Smooth muscle cell (in vitro differentiated cells): ENCODE measurements at regions not wholly inside any gene's neighbourhood (a gene's known extent, or its start where the extent isn't known, plus 50 kb on each side); places are given as distances from the start of the nearest gene placed in this dataset.
A peak's percentile ranks its signal among the peaks of the same experiment; 100 is the strongest.

Source experiments
- DNase-seq: peaks from one replicate; lab custom pipeline; 2025; ENCODE audit not compliant: unreplicated experiment; lab: John Stamatoyannopoulos, UW
- H2AFZ ChIP-seq: fragments of 200-600 bp; sonication (generic); 2 replicates; pipeline ENCODE4 v1.6.0; 2016; ENCODE audit warnings: antibody characterized with exemption, low read depth, mild to moderate bottlenecking
- H3F3A ChIP-seq: fragments of 200-600 bp; sonication (generic); 2 replicates; pipeline ENCODE4 v1.6.0; 2017; ENCODE audit warnings: antibody characterized with exemption, low read depth
- H3K27ac ChIP-seq: fragments of 200-600 bp; sonication (generic); 2 replicates; pipeline ENCODE4 v1.5.1; 2016; ENCODE audit warnings: low read depth, mild to moderate bottlenecking
- H3K27me3 ChIP-seq: fragments of 200-600 bp; sonication (generic); 2 replicates; pipeline ENCODE4 v1.6.1; 2016; ENCODE audit warnings: low read depth, mild to moderate bottlenecking
- H3K36me3 ChIP-seq: fragments of 200-600 bp; sonication (generic); 2 replicates; pipeline ENCODE4 v1.5.1; 2016; ENCODE audit warnings: low read depth
- H3K4me1 ChIP-seq: fragments of 200-600 bp; sonication (generic); 2 replicates; pipeline ENCODE4 v1.5.1; 2016; ENCODE audit warnings: low read depth
- H3K4me2 ChIP-seq: fragments of 200-600 bp; sonication (generic); 2 replicates; pipeline ENCODE4 v1.6.0; 2016; ENCODE audit warnings: mild to moderate bottlenecking
- H3K4me3 ChIP-seq: fragments of 200-600 bp; sonication (generic); 2 replicates; pipeline ENCODE4 v1.5.1; 2016; ENCODE audit warnings: mild to moderate bottlenecking
- H3K79me2 ChIP-seq: fragments of 200-600 bp; sonication (generic); 2 replicates; pipeline ENCODE4 v1.6.0; 2016; ENCODE audit warnings: low read depth, mild to moderate bottlenecking
- H3K9ac ChIP-seq: fragments of 200-600 bp; sonication (generic); 2 replicates; pipeline ENCODE4 v1.6.0; 2016; ENCODE audit warnings: low read depth
- H3K9me3 ChIP-seq: fragments of 200-600 bp; sonication (generic); replicated peaks from 2 replicates; pipeline ENCODE4 v1.5.1; 2016; ENCODE audit warnings: low read depth
- H4K20me1 ChIP-seq: fragments of 200-600 bp; sonication (generic); 2 replicates; pipeline ENCODE4 v1.6.0; 2016; ENCODE audit warnings: low read depth
- WGBS: methylation state at CpG from one replicate; pipeline ENCODE4 v1.1.7; 2016; ENCODE audit warnings: low lambda C conversion rate; 5-methylcytosine and 5-hydroxymethylcytosine counted together
- TF ChIP-seq, protein P1 (sequence below): fragments of 200-600 bp; sonication (generic); IDR thresholded peaks from 2 replicates; pipeline ENCODE4 v1.5.1; 2017; ENCODE audit warnings: borderline replicate concordance, mild to moderate bottlenecking, antibody characterized with exemption; ENCODE audit not compliant: insufficient read depth, poor library complexity, severe bottlenecking

DNA sequence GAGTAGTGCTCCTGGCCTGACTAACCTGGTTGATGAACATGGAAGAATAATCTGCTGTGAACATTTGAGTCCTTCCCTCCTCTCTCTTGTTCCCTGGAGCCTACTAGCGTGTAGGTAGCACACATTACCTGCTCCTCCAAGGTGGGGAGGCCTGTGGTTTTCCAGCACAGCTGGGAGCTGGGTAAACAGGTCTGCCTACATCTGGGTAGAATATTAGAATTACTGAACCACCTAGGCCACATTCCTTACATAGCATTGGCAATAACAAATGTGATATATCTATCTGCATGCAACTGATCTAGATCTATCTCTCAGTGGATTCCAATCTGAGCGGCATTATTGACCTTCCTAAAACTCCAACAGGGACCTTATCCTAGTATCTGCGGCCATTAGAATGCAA is 151.0 kb upstream of the ZNF366 start:
- 81% methylated on average over 3 of the region's 3 CpGs for WGBS
- peaks cover 2% of the 10 kb centered on the region for H3F3A ChIP-seq
- TF ChIP-seq, protein P1, sequence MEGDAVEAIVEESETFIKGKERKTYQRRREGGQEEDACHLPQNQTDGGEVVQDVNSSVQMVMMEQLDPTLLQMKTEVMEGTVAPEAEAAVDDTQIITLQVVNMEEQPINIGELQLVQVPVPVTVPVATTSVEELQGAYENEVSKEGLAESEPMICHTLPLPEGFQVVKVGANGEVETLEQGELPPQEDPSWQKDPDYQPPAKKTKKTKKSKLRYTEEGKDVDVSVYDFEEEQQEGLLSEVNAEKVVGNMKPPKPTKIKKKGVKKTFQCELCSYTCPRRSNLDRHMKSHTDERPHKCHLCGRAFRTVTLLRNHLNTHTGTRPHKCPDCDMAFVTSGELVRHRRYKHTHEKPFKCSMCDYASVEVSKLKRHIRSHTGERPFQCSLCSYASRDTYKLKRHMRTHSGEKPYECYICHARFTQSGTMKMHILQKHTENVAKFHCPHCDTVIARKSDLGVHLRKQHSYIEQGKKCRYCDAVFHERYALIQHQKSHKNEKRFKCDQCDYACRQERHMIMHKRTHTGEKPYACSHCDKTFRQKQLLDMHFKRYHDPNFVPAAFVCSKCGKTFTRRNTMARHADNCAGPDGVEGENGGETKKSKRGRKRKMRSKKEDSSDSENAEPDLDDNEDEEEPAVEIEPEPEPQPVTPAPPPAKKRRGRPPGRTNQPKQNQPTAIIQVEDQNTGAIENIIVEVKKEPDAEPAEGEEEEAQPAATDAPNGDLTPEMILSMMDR, result no peak

DNA sequence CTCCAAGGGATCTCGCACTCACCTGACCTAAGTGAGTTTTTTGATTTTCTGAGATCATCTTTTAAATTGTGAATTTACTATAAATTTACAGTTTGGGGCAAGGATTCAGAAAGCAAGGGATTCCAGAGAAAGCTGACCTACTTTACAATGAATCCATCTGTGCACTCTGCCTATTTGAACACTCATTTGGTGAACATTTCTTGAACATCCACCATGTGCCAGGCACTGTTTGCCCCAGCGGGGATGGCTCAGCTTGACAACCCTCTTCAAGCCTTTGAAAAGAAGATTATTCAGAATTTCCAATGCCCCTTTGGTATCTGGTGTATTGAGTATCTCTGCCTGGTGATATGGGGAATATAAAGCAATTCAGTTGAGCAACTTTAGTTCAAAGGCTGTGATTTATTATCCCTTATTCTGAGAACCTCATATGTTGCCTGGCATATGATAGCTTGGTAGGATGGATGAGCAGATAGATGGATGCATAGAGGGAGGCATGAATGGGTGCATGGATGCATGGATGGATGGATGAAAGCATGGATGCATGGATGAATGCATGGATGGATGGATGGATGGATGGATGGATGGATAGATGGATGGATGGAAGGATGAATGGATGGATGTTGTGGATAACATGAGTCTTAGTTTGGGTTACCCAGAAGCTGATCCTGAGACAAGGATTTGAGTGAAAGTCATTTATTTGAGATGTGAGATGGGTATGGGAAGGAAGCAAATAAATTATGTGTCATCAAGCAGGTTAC is 149.7 kb upstream of the ZNF366 start:
- Histone ChIP-seq H3K27me3 (no peaks in the 10 kb centered on the region), H3K9ac (no peak overlapping the region), H3K4me1 (peaks cover 4% of the 10 kb centered on the region), H3K27ac (no peak overlapping the region), H3K4me2 (no peak overlapping the region), H3K9me3 (no peaks in the 10 kb centered on the region), H3K4me3 (no peak overlapping the region), H4K20me1 (no peaks in the 10 kb centered on the region), H3K36me3 (no peaks in the 10 kb centered on the region), H2AFZ (no peak overlapping the region), H3F3A (peaks cover 4% of the 10 kb centered on the region), H3K79me2 (no peaks in the 10 kb centered on the region)
- TF ChIP-seq, protein P1, result no peak
- no peak for DNase-seq
- WGBS, result 96% methylated on average over 2 of the region's 2 CpGs

More for the DNA sequence above, 151.0 kb upstream of the ZNF366 start:
- H3K27me3 ChIP-seq, result no peaks in the 10 kb centered on the region
- H3K9ac ChIP-seq, result no peak overlapping the region
- H3K79me2 ChIP-seq, result no peaks in the 10 kb centered on the region
- H4K20me1 ChIP-seq, result no peaks in the 10 kb centered on the region
- H3K4me3 ChIP-seq, result no peak overlapping the region
- no peak overlapping the region for H2AFZ ChIP-seq
- H3K9me3 ChIP-seq, result no peaks in the 10 kb centered on the region
- DNase-seq, result no peak
- H3K4me2 ChIP-seq, result no peak overlapping the region
- H3K27ac ChIP-seq, result no peak overlapping the region
- H3K4me1 ChIP-seq, result peaks cover 3% of the 10 kb centered on the region
- H3K36me3 ChIP-seq, result no peaks in the 10 kb centered on the region

DNA sequence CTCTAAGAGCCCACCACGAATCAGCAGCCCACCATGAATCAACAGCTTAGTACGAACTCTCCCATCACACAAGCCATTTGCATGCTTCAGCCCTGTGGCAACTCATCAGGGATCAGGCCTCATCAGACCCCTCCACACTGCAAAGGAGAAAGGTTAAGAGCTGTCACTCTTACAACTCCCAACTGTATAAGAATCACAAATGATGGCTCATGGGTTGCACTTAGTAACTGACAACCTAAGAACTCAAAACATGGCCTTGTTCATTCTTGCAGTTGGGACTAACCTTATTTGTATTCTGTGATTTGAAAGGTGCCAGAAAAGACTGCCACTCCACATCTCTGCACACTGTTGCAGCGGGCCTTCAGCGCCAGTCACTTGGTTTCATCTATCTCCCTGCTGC is 149.1 kb upstream of the ZNF366 start:
- no peak overlapping the region for H2AFZ ChIP-seq
- H3K36me3 ChIP-seq, result no peaks in the 10 kb centered on the region
- no peak for DNase-seq
- 96% methylated on average over 4 of the region's 4 CpGs for WGBS
- no peaks in the 10 kb centered on the region for H4K20me1 ChIP-seq
- no peak overlapping the region for H3K9ac ChIP-seq
- H3K4me1 ChIP-seq, result peaks cover 4% of the 10 kb centered on the region
- H3K4me2 ChIP-seq, result no peak overlapping the region
- no peaks in the 10 kb centered on the region for H3K9me3 ChIP-seq
- TF ChIP-seq, protein P1, result no peak
- no peaks in the 10 kb centered on the region for H3K79me2 ChIP-seq
- H3K27ac ChIP-seq, result no peak overlapping the region
- no peak overlapping the region for H3K4me3 ChIP-seq
- no peaks in the 10 kb centered on the region for H3K27me3 ChIP-seq
- H3F3A ChIP-seq, result peaks cover 4% of the 10 kb centered on the region

DNA sequence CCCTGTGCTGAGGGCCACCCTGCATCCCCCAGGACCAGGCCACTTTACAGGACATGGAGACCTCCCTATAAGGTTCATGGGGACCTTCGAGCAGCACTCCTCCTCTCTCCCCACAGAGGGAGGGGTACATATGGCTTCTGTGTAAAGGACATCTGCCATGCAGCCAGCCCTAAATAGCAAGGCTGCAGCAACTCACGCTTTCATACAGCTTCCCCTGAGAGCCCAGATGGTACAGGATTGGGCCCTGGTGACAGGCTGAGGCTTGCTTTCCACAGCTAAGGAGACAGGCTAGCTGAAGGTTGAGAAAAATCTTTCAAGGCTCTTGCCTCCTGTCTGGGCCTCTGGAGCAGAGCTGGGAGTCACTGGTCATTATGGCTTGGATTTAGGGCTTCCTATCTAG is 147.0 kb upstream of the ZNF366 start:
- TF ChIP-seq, protein P1, result no peak
- Histone ChIP-seq H2AFZ (peak overlapping the region; percentile 4), H3K27me3 (no peaks in the 10 kb centered on the region), H3K4me2 (no peak overlapping the region), H3K9me3 (no peaks in the 10 kb centered on the region), H3K4me1 (peaks cover 4% of the 10 kb centered on the region), H3K4me3 (no peak overlapping the region), H3K36me3 (no peaks in the 10 kb centered on the region), H3K9ac (no peak overlapping the region), H3K27ac (no peak overlapping the region), H3K79me2 (no peaks in the 10 kb centered on the region), H4K20me1 (no peaks in the 10 kb centered on the region), H3F3A (peaks cover 4% of the 10 kb centered on the region)
- 62% methylated on average over 2 of the region's 2 CpGs for WGBS
- no peak for DNase-seq
